Mammary epithelial cell (primary cell): ENCODE measurements at regions not wholly inside any gene's neighbourhood (a gene's known extent, or its start where the extent isn't known, plus 50 kb on each side); places are given as distances from the start of the nearest gene placed in this dataset.

Experiments
- EZH2 ChIP-seq: IDR thresholded peaks from 2 replicates; pipeline ENCODE4 v1.6.1; 2012; ENCODE audit warnings: low read length, inconsistent platforms, borderline replicate concordance
- TF ChIP-seq, protein P1 (sequence below), 2 donors: IDR thresholded peaks in 1 of 2; conservative IDR thresholded peaks in 1 of 2; 2 replicates each; pipeline ENCODE4 v1.5.1; 2011 to 2012; ENCODE audit warnings: inconsistent platforms in 2 of 2, low read length in 2 of 2, mild to moderate bottlenecking in 2 of 2, control low read depth in 1 of 2, low read depth in 1 of 2; ENCODE audit not compliant: insufficient read depth in 1 of 2; ENCODE audit errors: extremely low read depth in 1 of 2

DNA sequence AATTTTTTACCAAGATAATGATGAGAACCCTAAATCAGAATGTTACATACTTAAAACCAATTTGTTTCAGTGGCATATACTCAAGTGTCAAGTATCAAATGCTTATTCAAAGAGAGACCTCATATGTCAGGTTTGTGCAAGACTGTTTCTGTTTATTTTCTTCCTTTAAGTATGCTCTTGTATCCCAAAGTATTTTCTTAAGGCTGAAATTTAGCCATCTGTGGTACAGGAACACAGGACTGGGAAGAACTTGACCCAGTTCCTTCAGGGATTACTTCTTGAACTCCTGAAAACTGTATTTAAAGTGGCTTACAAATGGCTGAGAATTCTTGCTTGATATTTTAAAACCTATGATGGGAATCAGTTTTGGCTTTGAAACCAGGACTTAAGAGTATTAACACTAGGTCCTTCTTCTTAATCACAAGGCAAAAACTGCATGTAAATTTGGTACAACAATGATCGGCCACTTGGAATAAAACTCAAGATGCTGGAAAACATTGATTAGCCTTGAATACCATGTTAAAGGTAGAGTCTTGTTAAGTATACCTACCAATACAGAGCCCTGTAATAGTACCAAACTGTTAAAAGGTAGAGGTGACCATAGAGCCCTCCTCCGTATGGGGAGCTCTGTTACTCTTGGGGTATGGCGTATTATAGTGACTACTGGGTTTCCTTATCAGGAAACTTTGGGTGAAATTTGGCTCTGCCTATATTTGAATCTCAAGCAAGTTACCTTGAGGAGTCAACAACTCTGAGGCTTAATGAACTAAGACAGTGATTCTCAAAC, 95.9 kb downstream of the BLID start:
- TF ChIP-seq, protein P1, sequence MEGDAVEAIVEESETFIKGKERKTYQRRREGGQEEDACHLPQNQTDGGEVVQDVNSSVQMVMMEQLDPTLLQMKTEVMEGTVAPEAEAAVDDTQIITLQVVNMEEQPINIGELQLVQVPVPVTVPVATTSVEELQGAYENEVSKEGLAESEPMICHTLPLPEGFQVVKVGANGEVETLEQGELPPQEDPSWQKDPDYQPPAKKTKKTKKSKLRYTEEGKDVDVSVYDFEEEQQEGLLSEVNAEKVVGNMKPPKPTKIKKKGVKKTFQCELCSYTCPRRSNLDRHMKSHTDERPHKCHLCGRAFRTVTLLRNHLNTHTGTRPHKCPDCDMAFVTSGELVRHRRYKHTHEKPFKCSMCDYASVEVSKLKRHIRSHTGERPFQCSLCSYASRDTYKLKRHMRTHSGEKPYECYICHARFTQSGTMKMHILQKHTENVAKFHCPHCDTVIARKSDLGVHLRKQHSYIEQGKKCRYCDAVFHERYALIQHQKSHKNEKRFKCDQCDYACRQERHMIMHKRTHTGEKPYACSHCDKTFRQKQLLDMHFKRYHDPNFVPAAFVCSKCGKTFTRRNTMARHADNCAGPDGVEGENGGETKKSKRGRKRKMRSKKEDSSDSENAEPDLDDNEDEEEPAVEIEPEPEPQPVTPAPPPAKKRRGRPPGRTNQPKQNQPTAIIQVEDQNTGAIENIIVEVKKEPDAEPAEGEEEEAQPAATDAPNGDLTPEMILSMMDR (conservative IDR thresholded peaks at IDR 0.05 in 1 of 2, IDR thresholded peaks at IDR 0.05 in 1 of 2; ENCODE audit: extremely low read depth in 1 of 2, insufficient read depth in 1 of 2, low read depth in 1 of 2, low read length in 2 of 2), result no peak
- TF ChIP-seq EZH2, result no peak
